SK-N-SH (cell line): ENCODE measurements at regions not wholly inside any gene's neighbourhood (a gene's known extent, or its start where the extent isn't known, plus 50 kb on each side); places are given as distances from the start of the nearest gene placed in this dataset.

Experiments used
- CTCF ChIA-PET: fragments of 300-600, 350-600 bp; formaldehyde crosslinking; extraction: SDS; loops from one replicate; lab custom pipeline; 2021; lab: Yijun Ruan, JAX
- POLR2A ChIA-PET: fragments of 350-600 bp; sonication (Branson Sonifier 250); formaldehyde crosslinking; extraction: SDS; loops from one replicate; lab custom pipeline; 2020; ENCODE audit warnings: antibody characterized with exemption, inconsistent platforms; lab: Yijun Ruan, JAX
- DNase-seq: peaks from one replicate; pipeline ENCODE4 v3.0.0; 2012
- H2AFZ ChIP-seq: fragments of 200-600 bp; sonication (generic); 2 replicates; pipeline ENCODE4 v1.8.1; 2016; ENCODE audit warnings: antibody characterized with exemption, mild to moderate bottlenecking, low read depth
- H3F3A ChIP-seq: fragments of 200-600 bp; sonication (generic); replicated peaks from 2 replicates; pipeline ENCODE3; 2016; ENCODE audit warnings: antibody characterized with exemption, mild to moderate bottlenecking; ENCODE audit not compliant: insufficient read depth
- H3K27ac ChIP-seq, 2 experiments: fragments of 200-500 bp in 1 of 2; fragments of 200-600 bp in 1 of 2; sonication (Bioruptor generic) in 1 of 2; sonication (generic), shearing (Covaris generic) in 1 of 2; 2 replicates each; pipeline versions ENCODE4 v1.5.1 to v1.6.1; 2014 to 2016; ENCODE audit warnings: low read depth in 2 of 2, inconsistent platforms in 1 of 2, low read length in 1 of 2, mild to moderate bottlenecking in 1 of 2, mixed read lengths in 1 of 2
- H3K27me3 ChIP-seq: fragments of 200-600 bp; sonication (generic), shearing (Covaris generic); 2 replicates; pipeline ENCODE4 v1.6.1; 2016; ENCODE audit warnings: mixed run types; ENCODE audit not compliant: insufficient read depth
- H3K36me3 ChIP-seq, 2 experiments: fragments of 200-500 bp in 1 of 2; fragments of 200-600 bp in 1 of 2; sonication (Bioruptor generic) in 1 of 2; sonication (generic) in 1 of 2; replicated peaks in 1 of 2; 2 replicates each; pipeline versions ENCODE3 to v1.5.1; 2014 to 2016; ENCODE audit warnings: low read length in 1 of 2, mild to moderate bottlenecking in 1 of 2; ENCODE audit not compliant: insufficient read depth in 2 of 2, control insufficient read depth in 1 of 2
- H3K4me1 ChIP-seq, 2 experiments: fragments of 200-500 bp in 1 of 2; fragments of 200-600 bp in 1 of 2; sonication (Bioruptor generic) in 1 of 2; sonication (generic), shearing (Covaris generic) in 1 of 2; 2 replicates each; pipeline versions ENCODE4 v1.5.1 to v1.6.1; 2014 to 2016; ENCODE audit warnings: low read depth in 1 of 2, low read length in 1 of 2, mixed run types in 1 of 2; ENCODE audit not compliant: insufficient read depth in 2 of 2, control insufficient read depth in 1 of 2
- H3K4me2 ChIP-seq: fragments of 200-600 bp; sonication (generic), shearing (Covaris generic); 2 replicates; pipeline ENCODE4 v1.6.1; 2017; ENCODE audit warnings: mixed run types
- H3K4me3 ChIP-seq, 2 experiments: fragments of 200-500 bp in 1 of 2; fragments of 200-600 bp in 1 of 2; sonication (Bioruptor generic) in 1 of 2; sonication (generic), shearing (Covaris generic) in 1 of 2; 2 replicates each; pipeline versions ENCODE4 v1.5.1 to v1.8.1; 2014 to 2016; ENCODE audit warnings: low read depth in 2 of 2, inconsistent platforms in 1 of 2, low read length in 1 of 2, mild to moderate bottlenecking in 1 of 2, mixed read lengths in 1 of 2, moderate library complexity in 1 of 2
- H3K79me2 ChIP-seq: fragments of 200-600 bp; sonication (generic); 2 replicates; pipeline ENCODE4 v1.8.1; 2017; ENCODE audit warnings: mild to moderate bottlenecking; ENCODE audit not compliant: insufficient read depth
- H3K9ac ChIP-seq: fragments of 200-600 bp; sonication (generic); 2 replicates; pipeline ENCODE4 v1.6.1; 2017; ENCODE audit warnings: mixed run types
- H3K9me2 ChIP-seq: fragments of 200-600 bp; sonication (generic); 2 replicates; pipeline ENCODE4 v1.6.1; 2017; ENCODE audit warnings: mixed run types
- H3K9me3 ChIP-seq: fragments of 200-600 bp; sonication (generic); 2 replicates; pipeline ENCODE4 v1.6.1; 2017; ENCODE audit warnings: mixed run types, mild to moderate bottlenecking, moderate library complexity
- H4K20me1 ChIP-seq: fragments of 200-600 bp; sonication (generic); 2 replicates; pipeline ENCODE4 v1.6.1; 2017; ENCODE audit warnings: mild to moderate bottlenecking, mixed run types; ENCODE audit not compliant: insufficient read depth
- CHD2 ChIP-seq: fragments of 150-350 bp; IDR thresholded peaks from 2 replicates; pipeline ENCODE4 v1.6.1; 2018; ENCODE audit warnings: low read length; ENCODE audit not compliant: partially characterized antibody
- FOSL2 ChIP-seq: IDR thresholded peaks from 2 replicates; pipeline ENCODE4 v1.4.0; 2012; ENCODE audit warnings: low read depth, mild to moderate bottlenecking, moderate library complexity, borderline replicate concordance
- FOXM1 ChIP-seq: IDR thresholded peaks from 2 replicates; pipeline ENCODE4 v1.4.0; 2012; ENCODE audit warnings: low read depth, mild to moderate bottlenecking
- GABPA ChIP-seq: IDR thresholded peaks from 2 replicates; pipeline ENCODE4 v1.4.0; 2012; ENCODE audit warnings: low read depth, mild to moderate bottlenecking
- GATA2 ChIP-seq: sonication (generic); formaldehyde crosslinking; IDR thresholded peaks from 2 replicates; pipeline ENCODE4 v1.5.0; 2020; ENCODE audit warnings: mild to moderate bottlenecking, missing genetic modification reagents
- JUND ChIP-seq: IDR thresholded peaks from 2 replicates; pipeline ENCODE4 v1.4.0; 2012
- MAX ChIP-seq: IDR thresholded peaks from 2 replicates; pipeline ENCODE4 v1.4.0; 2012; ENCODE audit warnings: low read depth
- MXI1 ChIP-seq: IDR thresholded peaks from 2 replicates; pipeline ENCODE4 v1.6.1; 2012; ENCODE audit warnings: mild to moderate bottlenecking, low read depth, low read length, improper control_type of control experiment
- TEAD4 ChIP-seq: IDR thresholded peaks from 2 replicates; pipeline ENCODE4 v1.4.0; 2012; ENCODE audit warnings: mild to moderate bottlenecking, borderline replicate concordance; ENCODE audit not compliant: insufficient read depth
- WGBS: methylation state at CpG from one replicate; pipeline ENCODE4 v1.1.6; 2017; ENCODE audit warnings: low lambda C conversion rate; 5-methylcytosine and 5-hydroxymethylcytosine counted together
- TF ChIP-seq, protein P1 (sequence below): IDR thresholded peaks from 2 replicates; pipeline ENCODE4 v1.4.0; 2012; ENCODE audit warnings: low read depth, borderline replicate concordance
- TF ChIP-seq, protein P2 (sequence below): fragments of 150-350 bp; IDR thresholded peaks from 2 replicates; pipeline ENCODE4 v1.6.1; 2016; ENCODE audit warnings: mild to moderate bottlenecking, low read depth, low read length
- TF ChIP-seq, protein P3 (sequence below): fragments of 200-600 bp; sonication (generic); IDR thresholded peaks from 2 replicates; pipeline ENCODE4 v1.6.1; 2017; ENCODE audit warnings: antibody characterized with exemption, mild to moderate bottlenecking, moderate library complexity

DNA sequence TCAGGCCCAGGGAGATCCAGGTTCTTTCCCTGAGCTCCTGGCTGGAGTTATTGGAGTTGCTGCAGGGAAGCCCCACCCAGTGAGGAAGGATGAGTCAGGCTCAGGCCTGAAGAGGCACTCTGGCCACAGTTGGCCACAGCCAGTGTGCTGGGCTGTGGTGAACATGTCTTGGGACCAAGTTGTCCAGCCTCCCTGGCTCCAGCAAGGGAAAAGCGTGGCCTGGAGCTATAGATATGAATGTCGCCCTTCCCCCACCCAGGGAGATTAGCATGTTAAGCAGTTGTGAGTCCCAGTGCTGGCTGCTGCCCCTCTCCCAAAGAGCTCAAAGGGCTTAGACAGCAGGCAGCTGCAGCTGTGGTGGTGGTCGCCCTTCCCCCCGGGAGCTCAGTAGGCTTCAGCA, 963.2 kb downstream of the ROBO2 start:
- POLR2A ChIA-PET = no interaction called here
- CTCF ChIA-PET = no interaction called here

GRCh38 chr3:78004571-78004970, 964.7 kb downstream of the ROBO2 start:
- H3K9ac ChIP-seq = no peak overlapping the region
- ChIA-PET CTCF (interaction anchor here (1.0 kb wide), 1 partner anchor 115 kb away, joined by 3 read pairs; no protein-coding TSS in a partner anchor), POLR2A (no interaction called here)
- H2AFZ ChIP-seq = no peak overlapping the region
- H3K4me2 ChIP-seq = no peak overlapping the region
- H3K27me3 ChIP-seq = no peaks in the 10 kb centered on the region
- TF ChIP-seq TEAD4 = no peak
- no peak for TF ChIP-seq GABPA
- TF ChIP-seq MXI1 = no peak
- TF ChIP-seq, protein P1, sequence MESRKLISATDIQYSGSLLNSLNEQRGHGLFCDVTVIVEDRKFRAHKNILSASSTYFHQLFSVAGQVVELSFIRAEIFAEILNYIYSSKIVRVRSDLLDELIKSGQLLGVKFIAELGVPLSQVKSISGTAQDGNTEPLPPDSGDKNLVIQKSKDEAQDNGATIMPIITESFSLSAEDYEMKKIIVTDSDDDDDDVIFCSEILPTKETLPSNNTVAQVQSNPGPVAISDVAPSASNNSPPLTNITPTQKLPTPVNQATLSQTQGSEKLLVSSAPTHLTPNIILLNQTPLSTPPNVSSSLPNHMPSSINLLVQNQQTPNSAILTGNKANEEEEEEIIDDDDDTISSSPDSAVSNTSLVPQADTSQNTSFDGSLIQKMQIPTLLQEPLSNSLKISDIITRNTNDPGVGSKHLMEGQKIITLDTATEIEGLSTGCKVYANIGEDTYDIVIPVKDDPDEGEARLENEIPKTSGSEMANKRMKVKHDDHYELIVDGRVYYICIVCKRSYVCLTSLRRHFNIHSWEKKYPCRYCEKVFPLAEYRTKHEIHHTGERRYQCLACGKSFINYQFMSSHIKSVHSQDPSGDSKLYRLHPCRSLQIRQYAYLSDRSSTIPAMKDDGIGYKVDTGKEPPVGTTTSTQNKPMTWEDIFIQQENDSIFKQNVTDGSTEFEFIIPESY = no peak
- no peak for TF ChIP-seq FOSL2
- TF ChIP-seq, protein P2, sequence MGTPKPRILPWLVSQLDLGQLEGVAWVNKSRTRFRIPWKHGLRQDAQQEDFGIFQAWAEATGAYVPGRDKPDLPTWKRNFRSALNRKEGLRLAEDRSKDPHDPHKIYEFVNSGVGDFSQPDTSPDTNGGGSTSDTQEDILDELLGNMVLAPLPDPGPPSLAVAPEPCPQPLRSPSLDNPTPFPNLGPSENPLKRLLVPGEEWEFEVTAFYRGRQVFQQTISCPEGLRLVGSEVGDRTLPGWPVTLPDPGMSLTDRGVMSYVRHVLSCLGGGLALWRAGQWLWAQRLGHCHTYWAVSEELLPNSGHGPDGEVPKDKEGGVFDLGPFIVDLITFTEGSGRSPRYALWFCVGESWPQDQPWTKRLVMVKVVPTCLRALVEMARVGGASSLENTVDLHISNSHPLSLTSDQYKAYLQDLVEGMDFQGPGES = no peak
- no peak for TF ChIP-seq MAX
- TF ChIP-seq CHD2 = no peak
- no peak for TF ChIP-seq GATA2 (CRISPR knock-in tag)
- TF ChIP-seq JUND = no peak
- no peaks in the 10 kb centered on the region for H3K9me3 ChIP-seq
- no peaks in the 10 kb centered on the region for H3K9me2 ChIP-seq
- H3K4me3 ChIP-seq = no peak overlapping the region
- H3K27ac ChIP-seq = no peak overlapping the region
- no peaks in the 10 kb centered on the region for H3K4me1 ChIP-seq
- H3K79me2 ChIP-seq = no peaks in the 10 kb centered on the region
- H4K20me1 ChIP-seq = no peaks in the 10 kb centered on the region
- no peak for DNase-seq
- no peaks in the 10 kb centered on the region for H3F3A ChIP-seq
- 7% methylated on average over 2 of the region's 2 CpGs for WGBS
- no peaks in the 10 kb centered on the region for H3K36me3 ChIP-seq

More for the DNA sequence above, 963.2 kb downstream of the ROBO2 start:
- Histone ChIP-seq H3K4me3 (no peak overlapping the region; a peak in 1 of 4 replicates), H3K79me2 (no peaks in the 10 kb centered on the region), H3K9me3 (no peaks in the 10 kb centered on the region), H3K4me2 (no peak overlapping the region), H3K4me1 (no peaks in the 10 kb centered on the region), H3K36me3 (no peaks in the 10 kb centered on the region), H3F3A (no peaks in the 10 kb centered on the region), H3K27ac (no peak overlapping the region), H3K27me3 (no peaks in the 10 kb centered on the region), H3K9me2 (no peaks in the 10 kb centered on the region), H3K9ac (no peak overlapping the region), H4K20me1 (no peaks in the 10 kb centered on the region), H2AFZ (no peak overlapping the region)
- no peak for DNase-seq
- WGBS = 28% methylated on average over 2 of the region's 4 CpGs
- TF ChIP-seq, protein P3, sequence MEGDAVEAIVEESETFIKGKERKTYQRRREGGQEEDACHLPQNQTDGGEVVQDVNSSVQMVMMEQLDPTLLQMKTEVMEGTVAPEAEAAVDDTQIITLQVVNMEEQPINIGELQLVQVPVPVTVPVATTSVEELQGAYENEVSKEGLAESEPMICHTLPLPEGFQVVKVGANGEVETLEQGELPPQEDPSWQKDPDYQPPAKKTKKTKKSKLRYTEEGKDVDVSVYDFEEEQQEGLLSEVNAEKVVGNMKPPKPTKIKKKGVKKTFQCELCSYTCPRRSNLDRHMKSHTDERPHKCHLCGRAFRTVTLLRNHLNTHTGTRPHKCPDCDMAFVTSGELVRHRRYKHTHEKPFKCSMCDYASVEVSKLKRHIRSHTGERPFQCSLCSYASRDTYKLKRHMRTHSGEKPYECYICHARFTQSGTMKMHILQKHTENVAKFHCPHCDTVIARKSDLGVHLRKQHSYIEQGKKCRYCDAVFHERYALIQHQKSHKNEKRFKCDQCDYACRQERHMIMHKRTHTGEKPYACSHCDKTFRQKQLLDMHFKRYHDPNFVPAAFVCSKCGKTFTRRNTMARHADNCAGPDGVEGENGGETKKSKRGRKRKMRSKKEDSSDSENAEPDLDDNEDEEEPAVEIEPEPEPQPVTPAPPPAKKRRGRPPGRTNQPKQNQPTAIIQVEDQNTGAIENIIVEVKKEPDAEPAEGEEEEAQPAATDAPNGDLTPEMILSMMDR = no peak
- no peak for TF ChIP-seq FOXM1
- TF ChIP-seq MXI1 = no peak
